ENCODE measurements at regions not wholly inside any gene's neighbourhood (a gene's known extent, or its start where the extent isn't known, plus 50 kb on each side); places are given as distances from the start of the nearest gene placed in this dataset.

GRCh38 chr19:32177686-32178085 lies 167.7 kb upstream of the ZNF507 start:
- TF ChIP-seq CTCF (conservative IDR thresholded peaks at IDR 0.05), result no peak
- H3K27ac ChIP-seq, result no peak overlapping the region

GRCh38 chr19:32178401-32178800 lies 167.0 kb upstream of the ZNF507 start:
- no peak overlapping the region for H3K27ac ChIP-seq
- TF ChIP-seq CTCF (conservative IDR thresholded peaks at IDR 0.05), result no peak

DNA sequence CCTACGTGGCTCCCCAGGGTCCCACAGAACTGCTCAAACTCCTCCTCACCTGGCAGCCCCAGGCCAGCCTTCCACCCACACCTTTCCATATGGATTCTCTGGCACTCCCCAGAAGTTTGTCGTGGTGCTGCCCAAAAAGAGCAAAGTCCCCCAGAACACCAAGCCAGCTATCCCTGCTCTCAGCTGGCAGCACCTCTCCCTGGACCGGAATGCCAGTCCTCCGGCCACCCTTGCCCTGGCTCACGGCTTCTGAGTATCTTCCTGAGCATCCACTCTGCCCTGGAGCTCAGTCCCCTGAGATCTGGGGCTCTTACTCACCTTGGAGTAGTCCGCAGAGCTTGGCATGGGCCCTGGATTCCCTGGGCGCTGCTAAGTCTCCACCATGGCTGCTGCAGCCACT lies 166.5 kb upstream of the ZNF507 start:
- no peak overlapping the region for H3K27ac ChIP-seq
- no peak for TF ChIP-seq CTCF (conservative IDR thresholded peaks at IDR 0.05)

DNA sequence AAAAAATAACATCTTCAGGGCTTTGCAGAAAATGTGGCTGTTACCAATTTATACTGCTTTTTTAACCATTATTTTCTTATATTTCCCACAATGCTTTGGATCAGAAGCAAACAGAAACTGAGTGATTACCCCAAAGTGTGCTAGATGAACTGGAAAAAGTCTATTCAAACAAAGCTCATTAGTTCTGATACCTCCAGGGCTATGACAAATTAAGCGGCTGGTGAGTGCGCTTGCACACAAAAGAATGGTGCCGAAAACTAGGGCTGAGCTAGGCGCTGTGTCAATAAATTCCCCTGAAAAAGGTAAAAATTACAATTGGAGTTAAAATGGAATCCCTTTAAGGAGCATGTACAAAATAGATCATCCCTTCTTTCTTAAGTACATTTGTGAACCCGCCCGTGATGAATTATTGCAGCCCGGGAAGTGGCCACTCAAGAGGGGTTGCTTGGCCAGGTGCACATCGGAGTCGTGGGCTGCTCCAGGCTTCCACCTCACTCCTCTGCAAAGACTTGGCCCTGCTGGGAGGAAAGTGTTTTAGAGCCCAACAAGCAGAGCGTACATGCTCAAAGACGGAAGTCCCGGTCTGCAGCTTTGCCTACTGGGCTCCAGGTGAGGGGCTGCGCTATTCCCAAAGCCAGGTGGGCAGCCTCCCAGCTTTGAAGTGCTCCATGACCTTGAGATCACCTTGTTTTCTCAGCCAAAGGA lies 164.0 kb upstream of the ZNF507 start:
- no peak for TF ChIP-seq CTCF (conservative IDR thresholded peaks at IDR 0.05)
- H3K27ac ChIP-seq, result no peak overlapping the region

- H3K27ac ChIP-seq, result no peak overlapping the region
- TF ChIP-seq CTCF (conservative IDR thresholded peaks at IDR 0.05), result no peak
Measured at GRCh38 chr19:32186542-32187330, 158.7 kb upstream of the ZNF507 start.

- H3K27ac ChIP-seq, result no peak overlapping the region
- TF ChIP-seq CTCF (conservative IDR thresholded peaks at IDR 0.05), result no peak
Measured at GRCh38 chr19:32188921-32189320, 156.5 kb upstream of the ZNF507 start.

DNA sequence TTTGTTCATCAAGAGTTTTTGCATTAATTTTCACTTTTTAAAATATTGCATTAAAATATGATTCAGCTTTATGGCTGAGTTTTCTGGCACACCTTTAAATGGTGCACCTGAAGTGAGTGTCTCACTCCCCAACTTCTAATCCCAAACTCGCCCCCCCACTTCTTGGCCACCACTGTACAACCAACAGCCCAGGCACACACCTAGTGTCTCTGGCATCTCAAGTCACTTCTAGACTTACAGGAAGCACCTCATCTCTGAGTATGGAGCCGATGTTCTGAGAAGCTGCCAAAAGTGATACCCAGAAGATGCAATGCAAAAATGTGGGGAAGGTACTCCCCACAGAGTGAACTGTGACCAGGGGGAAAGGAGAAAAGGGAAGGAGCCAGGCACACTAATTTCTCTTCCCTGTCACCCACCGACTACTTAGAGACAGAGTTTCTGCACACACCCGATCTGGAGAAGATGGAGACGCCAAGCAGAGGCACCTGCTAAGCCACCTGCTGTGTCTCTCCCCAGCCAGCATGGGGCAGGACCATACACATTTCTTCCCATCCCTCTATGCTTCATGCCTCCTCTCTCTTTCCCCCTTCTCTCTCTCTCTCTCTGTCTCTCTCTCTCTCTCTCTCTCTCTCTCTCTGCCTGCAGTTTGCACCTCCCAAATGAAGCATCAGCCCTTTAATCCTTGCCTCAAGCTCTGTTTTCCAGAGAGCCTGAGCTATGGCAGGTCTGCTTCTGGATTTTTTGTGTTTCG lies 155.3 kb upstream of the ZNF507 start:
- no peak overlapping the region for H3K27ac ChIP-seq
- no peak for TF ChIP-seq CTCF (conservative IDR thresholded peaks at IDR 0.05)
